ENCODE measurements at regions not wholly inside any gene's neighbourhood (a gene's known extent, or its start where the extent isn't known, plus 50 kb on each side); places are given as distances from the start of the nearest gene placed in this dataset.

GRCh38 chr16:49189286-49189685 lies 92.4 kb downstream of the CBLN1 start:
- Histone ChIP-seq H3K36me3 (ENCODE audit: insufficient read depth, low read length) (no peaks in the 10 kb centered on the region), H3K9me3 (ENCODE audit: low read depth, low read length) (no peaks in the 10 kb centered on the region), H3K4me3 (no peak overlapping the region), H3K9ac (ENCODE audit: insufficient read length) (no peak overlapping the region), H3K27ac (no peak overlapping the region)
- DNase-seq (ENCODE audit: low read depth, low spot score) = no peak
- TF ChIP-seq POLR2AphosphoS5 (IDR thresholded peaks at IDR 0.05; ENCODE audit: borderline replicate concordance, low read depth, low read length) (no peak), EZH2 (IDR thresholded peaks at IDR 0.05) (no peak), FOXP2 (optimal IDR thresholded peaks at IDR 0.05; ENCODE audit: control extremely low read depth, extremely low read length, insufficient read depth) (no peak)

GRCh38 chr16:49183911-49184310 lies 97.7 kb downstream of the CBLN1 start:
- Histone ChIP-seq H3K4me3 (no peak overlapping the region), H3K36me3 (ENCODE audit: insufficient read depth, low read length) (no peaks in the 10 kb centered on the region), H3K9me3 (ENCODE audit: low read depth, low read length) (no peaks in the 10 kb centered on the region), H3K27ac (no peak overlapping the region), H3K9ac (ENCODE audit: insufficient read length) (no peak overlapping the region)
- TF ChIP-seq EZH2 (IDR thresholded peaks at IDR 0.05) (no peak), POLR2AphosphoS5 (IDR thresholded peaks at IDR 0.05; ENCODE audit: borderline replicate concordance, low read depth, low read length) (no peak), FOXP2 (optimal IDR thresholded peaks at IDR 0.05; ENCODE audit: control extremely low read depth, extremely low read length, insufficient read depth) (no peak)
- DNase-seq (ENCODE audit: low read depth, low spot score) = no peak

GRCh38 chr16:49181791-49182518 lies 99.7 kb downstream of the CBLN1 start:
- no peak overlapping the region for H3K9ac ChIP-seq (ENCODE audit: insufficient read length)
- no peaks in the 10 kb centered on the region for H3K9me3 ChIP-seq (ENCODE audit: low read depth, low read length)
- TF ChIP-seq FOXP2 (optimal IDR thresholded peaks at IDR 0.05; ENCODE audit: control extremely low read depth, extremely low read length, insufficient read depth) (no peak), POLR2AphosphoS5 (IDR thresholded peaks at IDR 0.05; ENCODE audit: borderline replicate concordance, low read depth, low read length) (no peak), EZH2 (IDR thresholded peaks at IDR 0.05) (no peak)
- H3K36me3 ChIP-seq (ENCODE audit: insufficient read depth, low read length) = no peaks in the 10 kb centered on the region
- DNase-seq (ENCODE audit: low read depth, low spot score) = no peak
- no peak overlapping the region for H3K4me3 ChIP-seq
- H3K27ac ChIP-seq = no peak overlapping the region

- H3K36me3 ChIP-seq (ENCODE audit: insufficient read depth, low read length) = no peaks in the 10 kb centered on the region
- TF ChIP-seq POLR2AphosphoS5 (IDR thresholded peaks at IDR 0.05; ENCODE audit: borderline replicate concordance, low read depth, low read length) (no peak), EZH2 (IDR thresholded peaks at IDR 0.05) (no peak)
- no peak overlapping the region for H3K4me3 ChIP-seq
- H3K9me3 ChIP-seq (ENCODE audit: low read depth, low read length) = no peaks in the 10 kb centered on the region
- DNase-seq (ENCODE audit: low read depth, low spot score) = no peak
- no peak overlapping the region for H3K9ac ChIP-seq (ENCODE audit: insufficient read length)
- H3K27ac ChIP-seq = no peak overlapping the region
Observed at GRCh38 chr16:49179714-49180330, 101.8 kb downstream of the CBLN1 start.

GRCh38 chr16:49168126-49168525 lies 113.5 kb downstream of the CBLN1 start:
- Histone ChIP-seq H3K36me3 (ENCODE audit: insufficient read depth, low read length) (no peaks in the 10 kb centered on the region), H3K4me3 (no peak overlapping the region), H3K9me3 (ENCODE audit: low read depth, low read length) (no peaks in the 10 kb centered on the region), H3K27ac (no peak overlapping the region), H3K9ac (ENCODE audit: insufficient read length) (no peak overlapping the region)
- no peak for DNase-seq (ENCODE audit: low read depth, low spot score)
- TF ChIP-seq EZH2 (IDR thresholded peaks at IDR 0.05) = no peak
- no peak for TF ChIP-seq POLR2AphosphoS5 (IDR thresholded peaks at IDR 0.05; ENCODE audit: borderline replicate concordance, low read depth, low read length)
- TF ChIP-seq FOXP2 (optimal IDR thresholded peaks at IDR 0.05; ENCODE audit: control extremely low read depth, extremely low read length, insufficient read depth) = no peak

GRCh38 chr16:49165025-49165424 lies 116.6 kb downstream of the CBLN1 start:
- Histone ChIP-seq H3K9ac (ENCODE audit: insufficient read length) (no peak overlapping the region), H3K9me3 (ENCODE audit: low read depth, low read length) (no peaks in the 10 kb centered on the region), H3K36me3 (ENCODE audit: insufficient read depth, low read length) (no peaks in the 10 kb centered on the region), H3K4me3 (no peak overlapping the region), H3K27ac (no peak overlapping the region)
- TF ChIP-seq FOXP2 (optimal IDR thresholded peaks at IDR 0.05; ENCODE audit: control extremely low read depth, extremely low read length, insufficient read depth) (no peak), POLR2AphosphoS5 (IDR thresholded peaks at IDR 0.05; ENCODE audit: borderline replicate concordance, low read depth, low read length) (no peak), EZH2 (IDR thresholded peaks at IDR 0.05) (no peak)
- DNase-seq (ENCODE audit: low read depth, low spot score) = no peak

- no peak overlapping the region for H3K9ac ChIP-seq (ENCODE audit: insufficient read length)
- no peaks in the 10 kb centered on the region for H3K36me3 ChIP-seq (ENCODE audit: insufficient read depth, low read length)
- H3K9me3 ChIP-seq (ENCODE audit: low read depth, low read length) = no peaks in the 10 kb centered on the region
- no peak overlapping the region for H3K4me3 ChIP-seq
- no peak overlapping the region for H3K27ac ChIP-seq
- no peak for DNase-seq (ENCODE audit: low read depth, low spot score)
- TF ChIP-seq POLR2AphosphoS5 (IDR thresholded peaks at IDR 0.05; ENCODE audit: borderline replicate concordance, low read depth, low read length) (no peak), FOXP2 (optimal IDR thresholded peaks at IDR 0.05; ENCODE audit: control extremely low read depth, extremely low read length, insufficient read depth) (no peak)
Observed at GRCh38 chr16:49161191-49161590, 120.4 kb downstream of the CBLN1 start.

- H3K9ac ChIP-seq (ENCODE audit: insufficient read length) = no peak overlapping the region
- H3K27ac ChIP-seq = no peak overlapping the region
- no peaks in the 10 kb centered on the region for H3K9me3 ChIP-seq (ENCODE audit: low read depth, low read length)
- TF ChIP-seq POLR2AphosphoS5 (IDR thresholded peaks at IDR 0.05; ENCODE audit: borderline replicate concordance, low read depth, low read length) = no peak
- DNase-seq (ENCODE audit: low read depth, low spot score) = no peak
- H3K36me3 ChIP-seq (ENCODE audit: insufficient read depth, low read length) = no peaks in the 10 kb centered on the region
- no peak overlapping the region for H3K4me3 ChIP-seq
Observed at GRCh38 chr16:49158029-49158642, 123.5 kb downstream of the CBLN1 start.
